IgD-negative memory B cell (primary cell): ENCODE measurements at regions not wholly inside any gene's neighbourhood (a gene's known extent, or its start where the extent isn't known, plus 50 kb on each side); places are given as distances from the start of the nearest gene placed in this dataset.

Experiments
- H3K27ac Mint-ChIP-seq, 3 donors: one replicate each; pipeline ENCODE4 v1.8.0; 2020 to 2022; ENCODE audit warnings: mild to moderate bottlenecking in 3 of 3, mixed read lengths in 3 of 3, moderate library complexity in 1 of 3
- H3K27me3 Mint-ChIP-seq: one replicate; pipeline ENCODE4 v1.8.0; 2021; ENCODE audit warnings: mixed read lengths
- H3K36me3 Mint-ChIP-seq: one replicate; pipeline ENCODE4 v1.8.0; 2020; ENCODE audit warnings: mild to moderate bottlenecking, mixed read lengths
- H3K4me1 Mint-ChIP-seq, 3 donors: one replicate each; pipeline ENCODE4 v1.8.0; 2020 to 2022; ENCODE audit warnings: mixed read lengths in 3 of 3, mild to moderate bottlenecking in 1 of 3
- H3K4me3 Mint-ChIP-seq, 4 donors: one replicate each; pipeline ENCODE4 v1.8.0; 2020 to 2022; ENCODE audit warnings: mild to moderate bottlenecking in 4 of 4, mixed read lengths in 4 of 4, moderate library complexity in 3 of 4
- H3K9me3 Mint-ChIP-seq, 3 donors: one replicate each; pipeline ENCODE4 v1.8.0; 2020 to 2021; ENCODE audit warnings: mixed read lengths in 3 of 3, mild to moderate bottlenecking in 1 of 3

- peaks cover 0 to 2% (median 0%) of the 10 kb centered on the region in 3 donors for H3K9me3 Mint-ChIP-seq
- no peaks in the 10 kb centered on the region for H3K36me3 Mint-ChIP-seq
- peaks cover 1% of the 10 kb centered on the region for H3K27me3 Mint-ChIP-seq
- peaks cover 0 to 3% (median 1%) of the 10 kb centered on the region in 3 donors for H3K4me1 Mint-ChIP-seq
- no peak overlapping the region for H3K4me3 Mint-ChIP-seq
- H3K27ac Mint-ChIP-seq = no peak overlapping the region
Measured at GRCh38 chr16:73601911-73602310, 554.0 kb upstream of the ZFHX3 start.

GRCh38 chr16:73599870-73600269 lies 551.9 kb upstream of the ZFHX3 start:
- Mint-ChIP-seq H3K9me3 (peaks cover 0 to 2% (median 0%) of the 10 kb centered on the region in 3 donors), H3K4me3 (no peak overlapping the region), H3K36me3 (no peaks in the 10 kb centered on the region), H3K27me3 (no peaks in the 10 kb centered on the region), H3K4me1 (peaks cover 0 to 3% (median 1%) of the 10 kb centered on the region in 3 donors), H3K27ac (no peak overlapping the region)

DNA sequence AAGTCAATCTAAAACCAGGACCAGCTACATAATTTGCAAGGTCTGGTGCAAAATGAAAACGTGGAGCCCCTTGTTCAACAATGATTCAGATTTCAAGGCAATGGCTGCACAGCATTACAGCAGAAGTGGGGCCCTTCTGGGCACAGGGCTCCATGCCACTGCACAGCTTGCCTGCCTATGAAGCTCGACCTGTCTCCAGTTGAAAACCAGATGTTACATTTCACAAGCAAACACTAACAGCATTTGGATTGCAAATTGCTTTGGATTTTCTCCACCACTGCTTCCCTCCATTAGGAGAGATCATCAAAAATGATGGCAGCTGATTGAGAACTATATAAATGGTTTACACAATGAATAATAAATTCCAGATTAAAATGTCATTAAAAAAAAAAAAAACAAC lies 551.4 kb upstream of the ZFHX3 start:
- no peaks in the 10 kb centered on the region for H3K36me3 Mint-ChIP-seq
- peaks cover 0 to 2% (median 0%) of the 10 kb centered on the region in 3 donors for H3K9me3 Mint-ChIP-seq
- no peak overlapping the region for H3K4me3 Mint-ChIP-seq
- H3K27ac Mint-ChIP-seq = no peak overlapping the region
- H3K27me3 Mint-ChIP-seq = no peaks in the 10 kb centered on the region
- peaks cover 0 to 3% (median 1%) of the 10 kb centered on the region in 3 donors for H3K4me1 Mint-ChIP-seq

GRCh38 chr16:73584157-73584556 lies 536.2 kb upstream of the ZFHX3 start:
- H3K9me3 Mint-ChIP-seq = peaks cover 3 to 7% (median 4%) of the 10 kb centered on the region in 3 donors
- no peaks in the 10 kb centered on the region for H3K27me3 Mint-ChIP-seq
- peaks cover 0 to 2% (median 0%) of the 10 kb centered on the region in 3 donors for H3K4me1 Mint-ChIP-seq
- H3K4me3 Mint-ChIP-seq = no peak overlapping the region
- H3K36me3 Mint-ChIP-seq = peaks cover 2% of the 10 kb centered on the region
- no peak overlapping the region for H3K27ac Mint-ChIP-seq

GRCh38 chr16:73572135-73572828 lies 524.4 kb upstream of the ZFHX3 start:
- H3K27ac Mint-ChIP-seq = no peak overlapping the region
- no peaks in the 10 kb centered on the region for H3K36me3 Mint-ChIP-seq
- no peak overlapping the region for H3K4me3 Mint-ChIP-seq
- H3K9me3 Mint-ChIP-seq = no peaks in the 10 kb centered on the region
- no peaks in the 10 kb centered on the region for H3K4me1 Mint-ChIP-seq
- no peaks in the 10 kb centered on the region for H3K27me3 Mint-ChIP-seq

DNA sequence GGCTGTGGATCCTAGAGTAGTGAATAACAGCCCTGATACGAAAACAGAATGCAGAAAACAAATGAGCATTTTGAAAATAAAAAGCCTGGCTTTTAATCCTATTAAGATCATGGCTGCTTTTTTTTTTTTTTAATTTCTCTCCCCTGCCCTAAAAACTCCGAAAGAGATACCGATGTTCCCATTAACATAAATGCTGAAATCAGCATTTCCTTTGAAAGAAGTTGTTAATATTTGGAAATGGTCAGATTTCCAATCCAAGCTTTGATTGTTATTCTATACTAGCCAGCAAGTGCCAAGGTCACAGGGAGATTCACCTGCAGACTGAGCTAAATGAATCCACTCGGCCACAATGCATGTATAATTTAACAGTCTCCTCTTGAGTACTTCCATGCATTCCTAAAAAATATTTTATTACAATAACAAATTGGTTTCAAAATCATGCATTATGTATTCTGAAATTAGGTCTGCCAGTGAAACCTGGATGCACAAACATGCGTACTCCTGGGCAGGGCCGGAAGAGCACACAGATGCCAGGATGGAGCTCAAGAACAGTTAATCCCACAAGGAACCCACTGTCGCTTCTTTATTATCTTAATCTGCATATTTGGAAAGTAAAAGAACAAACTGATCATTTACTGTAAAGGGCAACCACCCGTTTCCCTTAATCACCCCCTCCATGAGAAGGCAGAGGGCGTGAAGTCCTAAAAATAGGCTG lies 521.5 kb upstream of the ZFHX3 start:
- H3K36me3 Mint-ChIP-seq = no peaks in the 10 kb centered on the region
- no peak overlapping the region for H3K4me3 Mint-ChIP-seq
- peaks cover 0 to 5% (median 0%) of the 10 kb centered on the region in 3 donors for H3K9me3 Mint-ChIP-seq
- H3K27me3 Mint-ChIP-seq = no peaks in the 10 kb centered on the region
- no peak overlapping the region for H3K27ac Mint-ChIP-seq
- H3K4me1 Mint-ChIP-seq = no peaks in the 10 kb centered on the region

GRCh38 chr16:73568769-73569168 lies 520.8 kb upstream of the ZFHX3 start:
- Mint-ChIP-seq H3K4me3 (no peak overlapping the region), H3K9me3 (peaks cover 0 to 8% (median 0%) of the 10 kb centered on the region in 3 donors), H3K27ac (no peak overlapping the region), H3K4me1 (no peaks in the 10 kb centered on the region), H3K36me3 (no peaks in the 10 kb centered on the region), H3K27me3 (no peaks in the 10 kb centered on the region)

DNA sequence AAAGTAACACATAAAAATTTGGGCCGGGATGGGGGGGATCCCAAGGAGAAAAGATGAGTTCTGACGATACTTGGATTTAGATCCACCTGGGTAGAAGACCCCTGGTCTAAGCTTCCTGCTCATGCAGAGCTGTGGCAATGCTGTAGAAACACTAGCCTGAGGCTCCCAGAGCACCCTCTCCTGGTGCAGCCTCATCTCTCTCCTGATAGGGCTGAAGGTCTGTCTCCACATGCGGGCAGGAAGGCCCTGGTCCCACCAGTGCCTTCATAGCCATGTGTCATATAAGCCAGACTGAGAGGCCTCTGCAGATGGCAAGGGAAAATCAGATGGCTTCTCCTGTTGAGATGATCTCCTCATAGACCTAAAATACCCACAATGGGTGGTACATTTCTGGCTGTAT lies 518.0 kb upstream of the ZFHX3 start:
- Mint-ChIP-seq H3K27ac (no peak overlapping the region), H3K9me3 (peaks cover 0 to 8% (median 0%) of the 10 kb centered on the region in 3 donors), H3K36me3 (no peaks in the 10 kb centered on the region), H3K27me3 (no peaks in the 10 kb centered on the region), H3K4me1 (no peaks in the 10 kb centered on the region), H3K4me3 (no peak overlapping the region)

GRCh38 chr16:73565263-73565662 lies 517.3 kb upstream of the ZFHX3 start:
- Mint-ChIP-seq H3K27me3 (no peaks in the 10 kb centered on the region), H3K27ac (no peak overlapping the region), H3K36me3 (no peaks in the 10 kb centered on the region), H3K4me1 (no peaks in the 10 kb centered on the region), H3K9me3 (peaks cover 0 to 8% (median 0%) of the 10 kb centered on the region in 3 donors), H3K4me3 (no peak overlapping the region)

- Mint-ChIP-seq H3K27me3 (no peaks in the 10 kb centered on the region), H3K4me3 (no peak overlapping the region), H3K4me1 (no peaks in the 10 kb centered on the region), H3K9me3 (peaks cover 0 to 8% (median 0%) of the 10 kb centered on the region in 3 donors), H3K27ac (no peak overlapping the region), H3K36me3 (no peaks in the 10 kb centered on the region)
Measured at GRCh38 chr16:73563709-73564108, 515.8 kb upstream of the ZFHX3 start.

DNA sequence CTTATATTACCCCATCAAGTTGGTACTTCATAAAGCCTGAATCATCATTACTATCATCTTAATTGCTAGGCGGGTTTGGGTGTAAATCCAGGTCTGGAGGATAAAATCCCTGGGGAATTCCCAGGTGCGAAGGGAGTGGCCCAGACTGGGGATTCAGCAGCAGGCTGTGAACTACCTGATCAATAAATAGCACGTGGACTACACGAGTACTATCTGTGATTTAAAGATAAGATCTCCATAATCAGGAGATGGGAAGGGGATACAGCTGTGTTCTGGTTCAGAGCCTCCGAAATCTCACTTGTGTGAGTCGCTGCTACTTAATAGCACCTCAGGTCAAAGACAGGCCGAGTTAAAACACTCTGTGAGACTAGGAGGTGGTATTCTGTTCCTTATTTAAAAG lies 512.6 kb upstream of the ZFHX3 start:
- Mint-ChIP-seq H3K4me1 (peaks cover 0 to 2% (median 2%) of the 10 kb centered on the region in 3 donors), H3K4me3 (no peak overlapping the region), H3K36me3 (no peaks in the 10 kb centered on the region), H3K27ac (no peak overlapping the region), H3K9me3 (peaks cover 0 to 8% (median 0%) of the 10 kb centered on the region in 3 donors), H3K27me3 (no peaks in the 10 kb centered on the region)

DNA sequence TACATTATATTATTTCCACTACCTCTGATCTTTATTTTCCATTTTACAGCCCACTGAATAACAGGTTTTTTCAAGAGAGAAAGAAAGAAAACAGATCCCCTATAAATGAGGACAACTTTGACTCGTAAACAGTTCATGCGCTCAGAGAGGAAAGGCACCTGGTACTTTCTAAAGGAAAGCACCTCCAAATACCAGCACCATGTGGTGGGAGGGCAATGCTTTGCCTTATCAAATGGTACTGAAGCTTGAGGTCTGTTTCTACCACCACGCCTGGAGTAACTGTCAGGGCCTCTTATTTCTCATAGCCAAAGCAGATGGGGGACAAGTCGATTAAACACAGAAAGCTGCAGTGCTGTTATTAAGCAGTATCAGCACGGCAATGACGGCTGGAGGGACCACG lies 510.3 kb upstream of the ZFHX3 start:
- Mint-ChIP-seq H3K27ac (no peak overlapping the region), H3K36me3 (no peaks in the 10 kb centered on the region), H3K4me3 (no peak overlapping the region), H3K4me1 (peaks cover 0 to 2% (median 2%) of the 10 kb centered on the region in 3 donors), H3K9me3 (peaks cover 0 to 2% (median 0%) of the 10 kb centered on the region in 3 donors), H3K27me3 (no peaks in the 10 kb centered on the region)

- Mint-ChIP-seq H3K27me3 (no peaks in the 10 kb centered on the region), H3K4me3 (no peak overlapping the region), H3K4me1 (peaks cover 0 to 2% (median 2%) of the 10 kb centered on the region in 3 donors), H3K36me3 (no peaks in the 10 kb centered on the region), H3K27ac (no peak overlapping the region), H3K9me3 (peaks cover 0 to 2% (median 0%) of the 10 kb centered on the region in 3 donors)
Measured at GRCh38 chr16:73553941-73554660, 506.2 kb upstream of the ZFHX3 start.

- no peak overlapping the region for H3K27ac Mint-ChIP-seq
Measured at GRCh38 chr16:73549984-73550631, 502.2 kb upstream of the ZFHX3 start.

More at GRCh38 chr16:73549984-73550631, 502.2 kb upstream of the ZFHX3 start:
- Mint-ChIP-seq H3K27me3 (peaks cover 3% of the 10 kb centered on the region), H3K4me1 (peaks cover 0 to 3% (median 0%) of the 10 kb centered on the region in 3 donors), H3K36me3 (no peaks in the 10 kb centered on the region), H3K4me3 (no peak overlapping the region), H3K9me3 (peaks cover 0 to 2% (median 0%) of the 10 kb centered on the region in 3 donors)
